Parathyroid adenoma (tissue), 2 donors: ENCODE measurements at regions not wholly inside any gene's neighbourhood (a gene's known extent, or its start where the extent isn't known, plus 50 kb on each side); places are given as distances from the start of the nearest gene placed in this dataset.

Source experiments
- H2AFZ ChIP-seq: fragments of 300-600 bp; sonication (generic); one replicate; pipeline ENCODE4 v1.7.0; 2017; ENCODE audit warnings: antibody characterized with exemption, mild to moderate bottlenecking
- H3K27ac ChIP-seq: fragments of 300-600 bp; sonication (generic); one replicate; pipeline ENCODE4 v1.7.0; 2017
- H3K27me3 ChIP-seq: fragments of 300-600 bp; sonication (generic); one replicate; pipeline ENCODE4 v1.7.0; 2017; ENCODE audit warnings: low read length; ENCODE audit not compliant: control insufficient read depth, insufficient read depth
- H3K36me3 ChIP-seq: fragments of 300-600 bp; sonication (generic); one replicate; pipeline ENCODE4 v1.7.0; 2017; ENCODE audit warnings: low read length; ENCODE audit not compliant: control insufficient read depth, insufficient read depth
- H3K4me1 ChIP-seq: fragments of 300-600 bp; sonication (generic); one replicate; pipeline ENCODE4 v1.7.0; 2017; ENCODE audit warnings: control low read depth
- H3K4me2 ChIP-seq: fragments of 300-600 bp; sonication (generic); one replicate; pipeline ENCODE4 v1.7.0; 2017; ENCODE audit warnings: low read length
- H3K4me3 ChIP-seq: fragments of 300-600 bp; sonication (generic); one replicate; pipeline ENCODE4 v1.7.0; 2017; ENCODE audit warnings: low read depth, low read length
- H3K79me2 ChIP-seq: fragments of 300-600 bp; sonication (generic); one replicate; pipeline ENCODE4 v1.7.0; 2017; ENCODE audit warnings: control low read depth
- H3K9ac ChIP-seq: fragments of 300-600 bp; sonication (generic); one replicate; pipeline ENCODE4 v1.7.0; 2017; ENCODE audit warnings: mild to moderate bottlenecking
- H3K9me3 ChIP-seq: fragments of 300-600 bp; sonication (generic); one replicate; pipeline ENCODE4 v1.7.0; 2017; ENCODE audit warnings: low read length; ENCODE audit not compliant: control insufficient read depth
- TF ChIP-seq, protein P1 (sequence below): fragments of 300-600 bp; sonication (generic); IDR thresholded peaks from one replicate; pipeline ENCODE4 v1.7.0; 2017; ENCODE audit warnings: antibody characterized with exemption, mild to moderate bottlenecking
- donor health status: primary hyperparathyroidism.

- Histone ChIP-seq H2AFZ (no peak overlapping the region), H3K4me1 (no peaks in the 10 kb centered on the region), H3K36me3 (no peaks in the 10 kb centered on the region), H3K9me3 (no peaks in the 10 kb centered on the region), H3K27ac (no peak overlapping the region), H3K9ac (no peak overlapping the region), H3K79me2 (no peaks in the 10 kb centered on the region), H3K4me2 (no peak overlapping the region), H3K27me3 (no peaks in the 10 kb centered on the region), H3K4me3 (no peak overlapping the region)
- TF ChIP-seq, protein P1, sequence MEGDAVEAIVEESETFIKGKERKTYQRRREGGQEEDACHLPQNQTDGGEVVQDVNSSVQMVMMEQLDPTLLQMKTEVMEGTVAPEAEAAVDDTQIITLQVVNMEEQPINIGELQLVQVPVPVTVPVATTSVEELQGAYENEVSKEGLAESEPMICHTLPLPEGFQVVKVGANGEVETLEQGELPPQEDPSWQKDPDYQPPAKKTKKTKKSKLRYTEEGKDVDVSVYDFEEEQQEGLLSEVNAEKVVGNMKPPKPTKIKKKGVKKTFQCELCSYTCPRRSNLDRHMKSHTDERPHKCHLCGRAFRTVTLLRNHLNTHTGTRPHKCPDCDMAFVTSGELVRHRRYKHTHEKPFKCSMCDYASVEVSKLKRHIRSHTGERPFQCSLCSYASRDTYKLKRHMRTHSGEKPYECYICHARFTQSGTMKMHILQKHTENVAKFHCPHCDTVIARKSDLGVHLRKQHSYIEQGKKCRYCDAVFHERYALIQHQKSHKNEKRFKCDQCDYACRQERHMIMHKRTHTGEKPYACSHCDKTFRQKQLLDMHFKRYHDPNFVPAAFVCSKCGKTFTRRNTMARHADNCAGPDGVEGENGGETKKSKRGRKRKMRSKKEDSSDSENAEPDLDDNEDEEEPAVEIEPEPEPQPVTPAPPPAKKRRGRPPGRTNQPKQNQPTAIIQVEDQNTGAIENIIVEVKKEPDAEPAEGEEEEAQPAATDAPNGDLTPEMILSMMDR = peak; percentile 27
Measured at GRCh38 chr4:138035781-138036258, 206.3 kb downstream of the SLC7A11 start.

DNA sequence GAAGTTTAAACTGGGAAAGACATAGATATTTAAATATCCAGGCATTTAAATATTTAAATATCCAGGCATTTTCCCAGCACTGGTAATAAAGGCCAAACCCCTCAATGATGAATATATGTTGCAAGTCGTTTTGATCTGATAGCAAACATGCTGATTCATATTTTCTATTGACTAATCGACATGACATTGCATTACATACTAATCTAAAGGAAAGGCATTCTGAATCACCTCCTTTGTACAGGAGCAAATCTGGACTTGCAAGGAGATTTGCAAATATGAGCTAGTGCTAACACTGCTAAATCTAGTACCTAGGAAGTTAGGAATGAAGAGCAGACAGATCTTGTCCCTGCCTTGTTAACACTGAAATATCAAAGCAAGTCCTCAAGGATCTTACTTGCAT lies 207.3 kb downstream of the SLC7A11 start:
- Histone ChIP-seq H3K9ac (no peak overlapping the region), H3K4me2 (no peak overlapping the region), H2AFZ (no peak overlapping the region), H3K36me3 (no peaks in the 10 kb centered on the region), H3K27ac (no peak overlapping the region), H3K4me3 (no peak overlapping the region), H3K79me2 (no peaks in the 10 kb centered on the region), H3K27me3 (no peaks in the 10 kb centered on the region), H3K9me3 (no peaks in the 10 kb centered on the region), H3K4me1 (no peaks in the 10 kb centered on the region)
- TF ChIP-seq, protein P1 = no peak

- TF ChIP-seq, protein P1 = no peak
- no peak overlapping the region for H3K4me3 ChIP-seq
Measured at GRCh38 chr4:138032222-138032621, 209.9 kb downstream of the SLC7A11 start.

GRCh38 chr4:138030375-138030774 lies 211.8 kb downstream of the SLC7A11 start:
- Histone ChIP-seq H3K9me3 (no peaks in the 10 kb centered on the region), H3K4me1 (no peaks in the 10 kb centered on the region), H3K27ac (no peak overlapping the region), H3K4me3 (no peak overlapping the region), H3K4me2 (no peak overlapping the region), H3K79me2 (no peaks in the 10 kb centered on the region), H3K36me3 (no peaks in the 10 kb centered on the region), H3K9ac (no peak overlapping the region), H3K27me3 (no peaks in the 10 kb centered on the region), H2AFZ (no peak overlapping the region)
- TF ChIP-seq, protein P1 = no peak

More at GRCh38 chr4:138032222-138032621, 209.9 kb downstream of the SLC7A11 start:
- Histone ChIP-seq H3K4me2 (no peak overlapping the region), H2AFZ (no peak overlapping the region), H3K27ac (no peak overlapping the region), H3K79me2 (no peaks in the 10 kb centered on the region), H3K27me3 (no peaks in the 10 kb centered on the region), H3K36me3 (no peaks in the 10 kb centered on the region), H3K9ac (no peak overlapping the region), H3K4me1 (no peaks in the 10 kb centered on the region), H3K9me3 (no peaks in the 10 kb centered on the region)

DNA sequence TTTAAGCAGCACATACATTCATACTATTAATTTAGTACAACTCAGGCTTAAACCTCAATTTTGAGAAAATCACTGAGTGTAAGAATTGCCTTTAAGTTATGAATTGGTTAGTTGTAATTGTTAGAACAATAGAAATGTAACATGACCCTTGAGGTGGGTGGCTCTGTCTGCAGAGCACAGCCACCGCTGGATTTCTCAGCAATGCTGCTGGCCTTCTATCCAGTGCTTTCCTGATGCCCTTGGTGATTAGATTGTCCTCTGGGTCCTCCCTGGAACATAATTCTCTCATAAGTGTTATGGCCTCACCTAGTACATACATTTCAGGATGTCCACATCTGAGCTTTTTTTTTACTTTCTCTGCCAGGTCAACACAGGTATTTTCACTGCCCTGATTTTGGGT lies 213.2 kb downstream of the SLC7A11 start:
- Histone ChIP-seq H3K9ac (no peak overlapping the region), H3K36me3 (no peaks in the 10 kb centered on the region), H2AFZ (no peak overlapping the region), H3K4me2 (no peak overlapping the region), H3K4me3 (no peak overlapping the region), H3K79me2 (no peaks in the 10 kb centered on the region), H3K27ac (no peak overlapping the region), H3K4me1 (no peaks in the 10 kb centered on the region), H3K9me3 (no peaks in the 10 kb centered on the region), H3K27me3 (no peaks in the 10 kb centered on the region)
- TF ChIP-seq, protein P1 = no peak
